Upper lobe of left lung (tissue), 6 donors: ENCODE measurements at regions not wholly inside any gene's neighbourhood (a gene's known extent, or its start where the extent isn't known, plus 50 kb on each side); places are given as distances from the start of the nearest gene placed in this dataset.
A peak's percentile ranks its signal among the peaks of the same experiment; 100 is the strongest.

Source experiments
- ATAC-seq, 2 donors: fragments of 200-7000 bp; cut with Tn5 transposase; one replicate each; pipeline ENCODE4 v1.9.1; 2022; ENCODE audit warnings: mild to moderate bottlenecking in 2 of 2, moderate library complexity in 2 of 2; ENCODE audit not compliant: low FRiP score in 2 of 2
- DNase-seq, 2 donors: peaks; one replicate each; pipeline ENCODE4 v3.0.0-alpha.2; 2019 to 2020
- H3K27ac ChIP-seq, 4 donors: fragments of 200-600 bp; sonication (generic); one replicate each; pipeline ENCODE4 v1.5.1; 2016 to 2019
- H3K27me3 ChIP-seq, 4 donors: fragments of 200-600 bp; sonication (generic); one replicate each; pipeline ENCODE4 v1.5.1; 2017 to 2019
- H3K36me3 ChIP-seq, 4 donors: fragments of 200-600 bp; sonication (generic); one replicate each; pipeline ENCODE4 v1.5.1; 2016 to 2019
- H3K4me1 ChIP-seq, 4 donors: fragments of 200-600 bp; sonication (generic); one replicate each; pipeline ENCODE4 v1.5.1; 2018 to 2019
- H3K4me3 ChIP-seq, 4 donors: fragments of 200-600 bp; sonication (generic); one replicate each; pipeline ENCODE4 v1.5.1; 2017 to 2019; ENCODE audit warnings: mild to moderate bottlenecking in 2 of 4, moderate library complexity in 1 of 4
- H3K9me3 ChIP-seq, 4 donors: fragments of 200-600 bp; sonication (generic); one replicate each; pipeline ENCODE4 v1.5.1; 2018 to 2019
- CTCF ChIP-seq, 6 experiments: fragments of 450-650 bp in 4 of 6; fragments of 200-600 bp in 2 of 6; sonication (generic) in 2 of 6; IDR thresholded peaks; one replicate each; pipeline ENCODE4 v1.5.1; 2016 to 2019; ENCODE audit warnings: antibody characterized with exemption in 6 of 6
- EP300 ChIP-seq, 4 donors: sonication (generic); formaldehyde crosslinking; IDR thresholded peaks; one replicate each; pipeline ENCODE4 v1.5.1; 2017; ENCODE audit warnings: antibody characterized with exemption in 4 of 4, control low read depth in 2 of 4
- POLR2A ChIP-seq, 4 donors: fragments of 450-650 bp; IDR thresholded peaks; one replicate each; pipeline ENCODE4 v1.5.1; 2016 to 2017; ENCODE audit warnings: antibody characterized with exemption in 4 of 4, mild to moderate bottlenecking in 2 of 4
- POLR2AphosphoS5 ChIP-seq, 2 donors: sonication (generic); formaldehyde crosslinking; IDR thresholded peaks; one replicate each; pipeline ENCODE4 v1.5.1; 2017; ENCODE audit warnings: antibody characterized with exemption in 2 of 2
- WGBS, 2 donors: methylation state at CpG; one replicate each; pipeline ENCODE4 v1.1.5; 2017 to 2018; 5-methylcytosine and 5-hydroxymethylcytosine counted together
- donor health status: DM: no; HTN: no; CAD: no; lungs with moderate emphysema.
- donor health status: DM: no; HTN: yes; CAD: no; lungs with severe emphysema.

GRCh38 chr14:95398630-95399547, 79.2 kb upstream of the CLMN start:
- Histone ChIP-seq H3K4me1 (no peaks in the 10 kb centered on the region), H3K9me3 (no peaks in the 10 kb centered on the region), H3K36me3 (no peaks in the 10 kb centered on the region), H3K27me3 (no peaks in the 10 kb centered on the region), H3K4me3 (no peak overlapping the region), H3K27ac (no peak overlapping the region)
- 74 to 78% methylated on average over 15 of the region's 15 CpGs for WGBS, 2 donors
- ATAC-seq (no peak), DNase-seq (no peak)
- TF ChIP-seq CTCF (IDR thresholded peaks at IDR 0.05) (no peak), EP300 (IDR thresholded peaks at IDR 0.05) (no peak), POLR2A (IDR thresholded peaks at IDR 0.05) (no peak), POLR2AphosphoS5 (IDR thresholded peaks at IDR 0.05) (no peak)

- TF ChIP-seq POLR2AphosphoS5 (IDR thresholded peaks at IDR 0.05) (no peak), CTCF (IDR thresholded peaks at IDR 0.05) (no peak), POLR2A (IDR thresholded peaks at IDR 0.05) (no peak), EP300 (IDR thresholded peaks at IDR 0.05) (no peak)
- DNase-seq: no peak
- 85 to 94% methylated on average over 6 of the region's 6 CpGs for WGBS, 2 donors
- H3K9me3 ChIP-seq: no peaks in the 10 kb centered on the region
- no peaks in the 10 kb centered on the region for H3K4me1 ChIP-seq
- H3K4me3 ChIP-seq: no peak overlapping the region
- H3K27ac ChIP-seq: no peak overlapping the region
- no peaks in the 10 kb centered on the region for H3K36me3 ChIP-seq
- ATAC-seq: no peak
- no peaks in the 10 kb centered on the region for H3K27me3 ChIP-seq
Measured at GRCh38 chr14:95397325-95397724, 77.6 kb upstream of the CLMN start.

GRCh38 chr14:95396221-95396620, 76.5 kb upstream of the CLMN start:
- ATAC-seq: no peak
- TF ChIP-seq EP300 (IDR thresholded peaks at IDR 0.05) (no peak), POLR2A (IDR thresholded peaks at IDR 0.05) (no peak)
- 45 to 48% methylated on average over 4 of the region's 4 CpGs for WGBS, 2 donors

GRCh38 chr14:95395098-95395737, 75.5 kb upstream of the CLMN start:
- H3K36me3 ChIP-seq: no peaks in the 10 kb centered on the region
- no peaks in the 10 kb centered on the region for H3K9me3 ChIP-seq
- WGBS, 2 donors: 67 to 77% methylated on average over 6 of the region's 6 CpGs
- ATAC-seq: peak in 1 of 2 donors; percentile 57
- no peaks in the 10 kb centered on the region for H3K27me3 ChIP-seq
- no peak overlapping the region for H3K27ac ChIP-seq
- no peaks in the 10 kb centered on the region for H3K4me1 ChIP-seq
- no peak overlapping the region for H3K4me3 ChIP-seq
- DNase-seq: no peak
- TF ChIP-seq EP300 (IDR thresholded peaks at IDR 0.05): no peak
- TF ChIP-seq POLR2AphosphoS5 (IDR thresholded peaks at IDR 0.05): no peak
- no peak for TF ChIP-seq CTCF (IDR thresholded peaks at IDR 0.05)
- TF ChIP-seq POLR2A (IDR thresholded peaks at IDR 0.05): no peak

More at GRCh38 chr14:95396221-95396620, 76.5 kb upstream of the CLMN start:
- Histone ChIP-seq H3K9me3 (no peaks in the 10 kb centered on the region), H3K27me3 (no peaks in the 10 kb centered on the region), H3K4me1 (no peaks in the 10 kb centered on the region), H3K4me3 (no peak overlapping the region), H3K36me3 (no peaks in the 10 kb centered on the region), H3K27ac (no peak overlapping the region)
- no peak for DNase-seq

GRCh38 chr14:95394297-95395097, 74.8 kb upstream of the CLMN start:
- DNase-seq (no peak), ATAC-seq (no peak)
- TF ChIP-seq POLR2A (IDR thresholded peaks at IDR 0.05) (no peak), EP300 (IDR thresholded peaks at IDR 0.05) (no peak), POLR2AphosphoS5 (IDR thresholded peaks at IDR 0.05) (no peak), CTCF (IDR thresholded peaks at IDR 0.05) (no peak)
- no peaks in the 10 kb centered on the region for H3K4me1 ChIP-seq
- no peak overlapping the region for H3K27ac ChIP-seq
- H3K4me3 ChIP-seq: no peak overlapping the region
- H3K9me3 ChIP-seq: no peaks in the 10 kb centered on the region
- no peaks in the 10 kb centered on the region for H3K36me3 ChIP-seq
- no peaks in the 10 kb centered on the region for H3K27me3 ChIP-seq
- WGBS, 2 donors: 56 to 79% methylated on average over 3 of the region's 3 CpGs
